ENCODE measurements at regions not wholly inside any gene's neighbourhood (a gene's known extent, or its start where the extent isn't known, plus 50 kb on each side); places are given as distances from the start of the nearest gene placed in this dataset.

GRCh38 chr6:8608737-8609136, 173.4 kb upstream of the SLC35B3 start:
- no peak for DNase-seq

- no peak for DNase-seq
Observed at GRCh38 chr6:8589941-8590729, 154.8 kb upstream of the SLC35B3 start.

DNA sequence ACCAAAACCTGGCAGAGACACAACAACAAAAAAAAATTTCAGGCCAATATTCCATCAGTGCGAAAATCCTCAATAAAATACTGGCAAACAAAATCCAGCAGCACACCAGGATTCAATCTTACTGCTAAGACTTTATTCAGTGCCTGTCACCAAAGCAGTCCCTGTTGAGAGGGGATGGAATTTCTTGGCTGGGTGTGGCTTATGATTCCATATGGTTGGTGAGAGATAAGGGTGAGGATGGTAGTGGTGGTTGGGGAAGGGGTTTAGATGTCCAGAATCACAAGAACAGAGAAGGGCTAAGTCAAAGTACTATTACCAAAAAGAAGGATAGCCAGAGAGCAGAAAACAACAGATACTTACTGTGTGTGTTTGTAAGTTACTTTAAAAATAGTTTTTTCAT, 152.8 kb upstream of the SLC35B3 start:
- DNase-seq: no peak

- no peak for DNase-seq
Observed at GRCh38 chr6:8583291-8583690, 147.9 kb upstream of the SLC35B3 start.

GRCh38 chr6:8579372-8579771, 144.0 kb upstream of the SLC35B3 start:
- no peak for DNase-seq

GRCh38 chr6:8578006-8578405, 142.7 kb upstream of the SLC35B3 start:
- no peak for DNase-seq

- DNase-seq: no peak
Observed at GRCh38 chr6:8574749-8575468, 139.6 kb upstream of the SLC35B3 start.

DNA sequence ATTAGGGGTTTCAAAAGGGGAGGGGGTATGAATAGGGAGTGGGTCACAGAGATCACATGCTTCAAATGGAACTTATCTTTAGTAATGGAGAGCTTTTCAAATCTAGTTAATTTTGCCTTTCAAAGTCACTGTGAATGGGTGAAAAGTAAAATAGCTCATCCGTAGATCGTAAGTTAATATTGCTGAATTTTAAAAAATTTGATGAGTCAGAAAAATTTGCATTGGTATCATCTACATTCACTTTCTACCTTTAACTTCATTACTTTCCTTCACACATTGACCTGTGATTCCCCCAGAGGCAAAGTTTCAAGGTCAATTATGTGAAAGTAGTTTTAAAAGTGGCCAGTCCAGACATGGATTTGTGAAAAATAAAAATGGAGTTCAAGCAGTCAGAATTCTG, 139.0 kb upstream of the SLC35B3 start:
- no peak for DNase-seq

GRCh38 chr6:8570256-8570920, 135.0 kb upstream of the SLC35B3 start:
- DNase-seq: no peak

- DNase-seq: no peak
Observed at GRCh38 chr6:8562125-8562524, 126.8 kb upstream of the SLC35B3 start.

DNA sequence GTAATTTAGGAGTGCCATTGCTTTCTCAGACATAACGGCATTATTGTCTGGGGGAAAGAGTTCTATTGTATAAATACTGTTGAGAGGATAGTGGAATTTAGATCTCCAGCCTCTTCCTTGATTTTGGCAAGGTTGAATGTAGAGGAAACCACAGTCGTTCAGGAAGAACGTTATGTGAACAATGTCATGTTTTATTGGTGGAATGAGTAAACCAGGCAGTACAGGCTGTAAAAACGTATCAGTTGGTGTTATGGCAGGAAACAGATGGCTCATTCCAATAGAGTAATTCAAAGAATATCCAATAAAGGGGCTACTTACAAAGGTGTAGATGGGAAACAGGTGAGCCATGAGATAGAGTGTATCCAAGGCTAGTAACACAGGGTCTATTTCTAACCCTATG, 123.6 kb upstream of the SLC35B3 start:
- no peak for DNase-seq

GRCh38 chr6:8557014-8557748, 121.8 kb upstream of the SLC35B3 start:
- DNase-seq: no peak

DNA sequence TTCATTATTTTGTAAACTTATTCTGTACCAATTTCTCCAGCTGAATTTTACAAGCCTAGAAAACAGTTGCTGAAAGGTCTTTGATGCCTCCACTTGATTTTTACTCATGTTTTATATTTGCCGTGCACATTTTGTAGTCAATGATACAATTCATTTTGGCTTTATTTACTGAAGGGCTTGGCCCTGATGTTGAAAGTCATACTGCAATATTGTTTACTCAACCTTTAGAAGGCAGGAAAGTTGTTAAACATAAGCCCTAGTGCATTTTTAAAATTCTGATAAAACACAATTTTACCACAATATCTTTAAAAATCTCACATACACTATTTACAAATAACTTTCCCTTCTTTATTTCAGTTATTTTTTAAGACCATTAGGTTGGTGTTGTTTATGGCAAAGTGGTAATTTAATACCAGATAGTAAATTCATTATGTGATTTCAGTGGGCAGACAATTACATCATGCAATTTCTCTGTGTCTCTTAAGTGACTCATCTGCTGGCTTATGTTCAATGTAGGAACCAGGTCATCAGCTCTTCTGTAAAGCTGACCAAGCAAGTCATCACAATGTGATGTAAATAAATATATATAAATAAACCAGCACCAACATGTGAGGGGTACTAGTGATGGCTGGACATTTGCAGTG, 121.1 kb upstream of the SLC35B3 start:
- no peak for DNase-seq

DNA sequence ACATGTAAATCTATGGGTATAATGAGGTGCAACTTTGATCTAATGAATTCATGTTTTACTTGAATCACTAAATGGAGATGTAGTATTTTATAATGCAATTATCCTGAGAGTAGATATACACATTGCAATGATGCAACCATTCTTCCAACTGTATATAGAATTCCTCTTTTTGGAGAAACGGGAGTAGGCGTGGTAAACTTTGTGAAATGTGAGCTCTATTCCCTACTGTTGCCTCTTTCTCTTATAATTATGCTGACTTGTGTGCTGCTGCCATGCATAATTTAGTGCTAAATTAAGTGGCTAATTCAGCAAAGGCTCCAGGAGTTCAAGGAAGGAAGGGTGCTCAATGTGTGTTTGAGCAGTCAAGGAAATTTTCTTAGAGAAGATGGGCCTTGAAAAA, 116.6 kb upstream of the SLC35B3 start:
- no peak for DNase-seq

- DNase-seq: no peak
Observed at GRCh38 chr6:8551386-8551785, 116.0 kb upstream of the SLC35B3 start.

DNA sequence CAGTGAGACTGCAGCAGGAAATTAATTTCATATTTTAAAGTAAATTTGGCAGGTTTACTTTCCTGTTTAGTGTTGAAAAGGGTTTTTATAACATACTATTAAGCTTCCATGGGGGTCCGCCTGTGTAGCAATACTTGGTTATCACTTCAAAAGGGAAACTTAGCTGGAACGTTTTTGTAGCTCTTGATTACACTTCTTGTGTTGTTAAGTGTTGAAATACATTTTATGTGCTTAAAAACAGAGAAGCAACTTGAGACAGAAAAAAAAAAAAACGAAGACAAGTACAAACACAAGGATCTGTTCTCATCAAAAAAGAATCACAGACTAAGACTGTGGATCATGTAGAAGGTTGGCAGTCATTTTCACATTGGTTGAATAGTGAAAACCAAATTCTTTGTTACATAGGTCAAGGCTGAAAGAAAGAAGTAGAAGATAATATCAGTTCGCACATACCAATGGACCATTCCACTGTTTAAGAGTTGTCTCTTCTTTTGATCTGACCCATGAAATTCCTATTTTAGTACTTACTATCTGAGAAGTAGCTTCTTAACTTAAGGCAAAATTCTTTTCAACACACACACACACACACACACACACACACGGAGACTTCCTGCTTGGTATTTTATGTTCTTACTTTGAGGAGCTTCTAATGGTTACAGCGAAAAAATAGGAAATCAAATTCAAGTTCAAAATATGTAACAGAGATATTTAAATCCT, 113.9 kb upstream of the SLC35B3 start:
- DNase-seq: no peak

- DNase-seq: no peak
Observed at GRCh38 chr6:8546496-8546895, 111.2 kb upstream of the SLC35B3 start.

GRCh38 chr6:8545336-8545735, 110.0 kb upstream of the SLC35B3 start:
- no peak for DNase-seq

- DNase-seq: no peak
Observed at GRCh38 chr6:8543714-8544113, 108.4 kb upstream of the SLC35B3 start.

GRCh38 chr6:8539453-8539852, 104.1 kb upstream of the SLC35B3 start:
- DNase-seq: no peak

GRCh38 chr6:8536122-8536521, 100.8 kb upstream of the SLC35B3 start:
- no peak for DNase-seq

DNA sequence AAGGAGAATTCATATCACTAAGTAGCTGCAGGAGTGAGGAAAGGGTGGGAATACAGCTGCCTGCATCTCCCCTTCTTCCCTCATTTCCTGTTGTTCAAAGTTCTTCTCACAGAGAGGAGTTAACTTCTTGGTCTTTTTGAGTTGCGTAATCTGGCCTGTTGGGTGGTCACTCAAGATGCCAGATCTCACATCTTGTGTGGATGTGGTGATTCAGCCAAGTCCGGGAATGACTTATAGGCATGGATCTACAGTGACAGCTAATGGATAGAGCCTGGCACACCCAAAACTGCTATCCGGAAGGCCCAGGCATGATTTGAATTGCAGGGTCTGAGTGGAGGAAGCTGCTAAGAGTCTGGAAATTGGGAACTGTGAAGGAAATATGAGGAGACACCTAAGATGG, 100.2 kb upstream of the SLC35B3 start:
- no peak for DNase-seq
